Fibroblast of the aortic adventitia (primary cell): ENCODE measurements at regions not wholly inside any gene's neighbourhood (a gene's known extent, or its start where the extent isn't known, plus 50 kb on each side); places are given as distances from the start of the nearest gene placed in this dataset.

Experiments
- DNase-seq: peaks from one replicate; pipeline ENCODE4 v3.0.0-alpha.2; 2010; ENCODE audit warnings: low read depth
- H3K4me3 ChIP-seq: 2 replicates; pipeline ENCODE4 v1.5.1; 2011; ENCODE audit warnings: low read depth, mild to moderate bottlenecking, control low read depth, low read length, moderate library complexity
- CTCF ChIP-seq: IDR thresholded peaks from 2 replicates; pipeline ENCODE4 v1.5.1; 2011; ENCODE audit warnings: mild to moderate bottlenecking, low read length, control low read depth, inconsistent platforms; ENCODE audit not compliant: insufficient read depth

GRCh38 chr11:80727315-80727714, 1286.5 kb upstream of the TENM4 start:
- TF ChIP-seq CTCF: peak; percentile 37
- DNase-seq: peak; percentile 19
- no peak overlapping the region for H3K4me3 ChIP-seq

- no peak for DNase-seq
- TF ChIP-seq CTCF: no peak
- H3K4me3 ChIP-seq: no peak overlapping the region
Measured at GRCh38 chr11:80726236-80726635, 1285.4 kb upstream of the TENM4 start.

GRCh38 chr11:80724366-80724765, 1283.5 kb upstream of the TENM4 start:
- TF ChIP-seq CTCF: no peak

GRCh38 chr11:80722629-80723028, 1281.8 kb upstream of the TENM4 start:
- no peak for DNase-seq
- TF ChIP-seq CTCF: no peak
- no peak overlapping the region for H3K4me3 ChIP-seq

More at GRCh38 chr11:80724366-80724765, 1283.5 kb upstream of the TENM4 start:
- DNase-seq: no peak
- H3K4me3 ChIP-seq: no peak overlapping the region

GRCh38 chr11:80720295-80720694, 1279.5 kb upstream of the TENM4 start:
- H3K4me3 ChIP-seq: no peak overlapping the region
- no peak for DNase-seq
- TF ChIP-seq CTCF: no peak

GRCh38 chr11:80719292-80719646, 1278.4 kb upstream of the TENM4 start:
- no peak for DNase-seq
- H3K4me3 ChIP-seq: no peak overlapping the region
- no peak for TF ChIP-seq CTCF

GRCh38 chr11:80718611-80719291, 1277.9 kb upstream of the TENM4 start:
- no peak overlapping the region for H3K4me3 ChIP-seq
- TF ChIP-seq CTCF: no peak
- DNase-seq: no peak
